ENCODE measurements at regions not wholly inside any gene's neighbourhood (a gene's known extent, or its start where the extent isn't known, plus 50 kb on each side); places are given as distances from the start of the nearest gene placed in this dataset.
A peak's percentile ranks its signal among the peaks of the same experiment; 100 is the strongest.

DNA sequence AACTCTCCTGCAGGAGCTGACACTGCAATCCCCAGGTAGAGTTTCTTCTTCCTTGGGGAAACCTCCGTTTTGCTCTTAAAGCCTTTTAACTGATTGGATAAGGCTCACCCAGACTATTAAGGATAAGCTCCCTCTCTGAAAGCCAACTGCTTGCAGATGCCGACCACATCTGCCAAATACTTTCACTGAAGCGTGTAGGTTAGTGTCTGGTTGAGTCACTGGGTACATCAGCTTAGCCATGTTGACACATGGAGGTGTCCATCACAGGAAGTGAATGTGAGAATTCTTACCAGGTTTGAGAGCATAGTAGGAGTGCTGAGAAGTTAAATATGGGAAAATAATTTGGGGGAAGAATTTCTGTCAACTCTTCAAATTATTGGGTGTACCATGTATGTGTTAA lies 202.0 kb downstream of the AJAP1 start:
- no peak overlapping the region for H3K27ac Mint-ChIP-seq
- H3K9me3 Mint-ChIP-seq, result peaks cover 0 to 4% (median 0%) of the 10 kb centered on the region in 5 donors
- Histone ChIP-seq H3K27me3 (ENCODE audit: insufficient read depth, low read length, poor library complexity, severe bottlenecking) (no peaks in the 10 kb centered on the region), H3K4me3 (ENCODE audit: low read length) (no peak overlapping the region), H3K27ac (ENCODE audit: low read depth, low read length) (no peak overlapping the region), H3K4me1 (ENCODE audit: insufficient read depth, low read length) (no peaks in the 10 kb centered on the region), H3K36me3 (ENCODE audit: insufficient read depth, low read length) (no peaks in the 10 kb centered on the region), H3K9me3 (ENCODE audit: low read length) (no peaks in the 10 kb centered on the region)
- H3K4me1 Mint-ChIP-seq, result no peaks in the 10 kb centered on the region
- no peak overlapping the region for H3K4me3 Mint-ChIP-seq
- CTCF ChIA-PET, result no interaction called here
- DNase-seq, result no peak
- no peaks in the 10 kb centered on the region for H3K36me3 Mint-ChIP-seq
- POLR2A ChIA-PET, result no interaction called here
- no peaks in the 10 kb centered on the region for H3K27me3 Mint-ChIP-seq

DNA sequence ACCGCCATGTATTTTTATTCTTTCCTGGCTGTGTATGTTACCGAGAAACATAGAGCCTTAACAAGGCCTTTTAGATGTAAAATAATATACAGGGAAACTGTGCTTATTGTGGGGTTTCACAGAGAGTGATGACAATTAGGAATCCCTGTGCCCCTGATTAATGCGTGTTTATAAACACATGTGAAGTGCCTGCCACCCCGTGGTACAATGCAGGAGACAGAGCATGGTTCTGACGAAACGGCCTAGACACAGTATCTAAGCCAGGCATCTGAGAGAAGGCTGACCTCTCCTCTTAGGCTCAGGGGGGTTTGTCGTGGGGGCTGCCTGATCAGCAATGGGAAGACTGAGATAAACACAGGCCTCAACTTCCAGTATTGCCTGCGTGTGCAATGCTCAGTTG lies 200.0 kb downstream of the AJAP1 start:
- H3K27ac ChIP-seq (ENCODE audit: low read depth, low read length), result no peak overlapping the region
- Mint-ChIP-seq H3K36me3 (no peaks in the 10 kb centered on the region), H3K27me3 (no peaks in the 10 kb centered on the region)

DNA sequence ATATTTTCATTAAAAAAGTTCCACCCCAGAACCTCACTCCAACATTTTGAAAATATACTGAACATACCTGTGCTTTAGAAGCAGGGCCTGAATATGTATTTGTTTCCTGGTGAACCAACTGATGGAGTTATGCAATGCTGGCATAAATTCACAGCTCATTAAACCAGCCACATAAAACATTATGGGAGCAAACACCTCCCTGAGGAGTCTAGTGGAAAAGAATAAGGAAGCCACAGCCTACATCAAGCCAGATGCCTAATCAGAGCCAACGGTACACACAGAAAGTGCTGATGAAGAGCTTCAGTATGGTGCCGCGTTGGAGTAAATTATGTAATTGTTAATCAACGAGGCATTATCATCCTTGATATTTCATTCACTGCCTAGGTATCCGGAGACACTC lies 199.5 kb downstream of the AJAP1 start:
- Histone ChIP-seq H3K4me1 (ENCODE audit: insufficient read depth, low read length) (no peaks in the 10 kb centered on the region), H3K36me3 (ENCODE audit: insufficient read depth, low read length) (no peaks in the 10 kb centered on the region), H3K4me3 (ENCODE audit: low read length) (no peak overlapping the region), H3K27me3 (ENCODE audit: insufficient read depth, low read length, poor library complexity, severe bottlenecking) (no peaks in the 10 kb centered on the region), H3K9me3 (ENCODE audit: low read length) (no peaks in the 10 kb centered on the region), H3K27ac (ENCODE audit: low read depth, low read length) (no peak overlapping the region)
- H3K4me3 Mint-ChIP-seq, result no peak overlapping the region
- POLR2A ChIA-PET, result no interaction called here
- H3K27me3 Mint-ChIP-seq, result no peaks in the 10 kb centered on the region
- H3K27ac Mint-ChIP-seq, result no peak overlapping the region
- H3K9me3 Mint-ChIP-seq, result peaks cover 0 to 6% (median 2%) of the 10 kb centered on the region in 5 donors
- no peaks in the 10 kb centered on the region for H3K36me3 Mint-ChIP-seq
- CTCF ChIA-PET, result no interaction called here
- no peaks in the 10 kb centered on the region for H3K4me1 Mint-ChIP-seq
- DNase-seq, result no peak

More for the DNA sequence above, 200.0 kb downstream of the AJAP1 start:
- Histone ChIP-seq H3K27me3 (ENCODE audit: insufficient read depth, low read length, poor library complexity, severe bottlenecking) (no peaks in the 10 kb centered on the region), H3K36me3 (ENCODE audit: insufficient read depth, low read length) (no peaks in the 10 kb centered on the region), H3K4me3 (ENCODE audit: low read length) (no peak overlapping the region), H3K9me3 (ENCODE audit: low read length) (no peaks in the 10 kb centered on the region), H3K4me1 (ENCODE audit: insufficient read depth, low read length) (no peaks in the 10 kb centered on the region)
- POLR2A ChIA-PET, result no interaction called here
- Mint-ChIP-seq H3K4me1 (no peaks in the 10 kb centered on the region), H3K27ac (peak overlapping the region in 1 of 8 donors; percentile 27), H3K9me3 (peaks cover 0 to 6% (median 0%) of the 10 kb centered on the region in 5 donors), H3K4me3 (no peak overlapping the region)
- CTCF ChIA-PET, result no interaction called here
- no peak for DNase-seq

DNA sequence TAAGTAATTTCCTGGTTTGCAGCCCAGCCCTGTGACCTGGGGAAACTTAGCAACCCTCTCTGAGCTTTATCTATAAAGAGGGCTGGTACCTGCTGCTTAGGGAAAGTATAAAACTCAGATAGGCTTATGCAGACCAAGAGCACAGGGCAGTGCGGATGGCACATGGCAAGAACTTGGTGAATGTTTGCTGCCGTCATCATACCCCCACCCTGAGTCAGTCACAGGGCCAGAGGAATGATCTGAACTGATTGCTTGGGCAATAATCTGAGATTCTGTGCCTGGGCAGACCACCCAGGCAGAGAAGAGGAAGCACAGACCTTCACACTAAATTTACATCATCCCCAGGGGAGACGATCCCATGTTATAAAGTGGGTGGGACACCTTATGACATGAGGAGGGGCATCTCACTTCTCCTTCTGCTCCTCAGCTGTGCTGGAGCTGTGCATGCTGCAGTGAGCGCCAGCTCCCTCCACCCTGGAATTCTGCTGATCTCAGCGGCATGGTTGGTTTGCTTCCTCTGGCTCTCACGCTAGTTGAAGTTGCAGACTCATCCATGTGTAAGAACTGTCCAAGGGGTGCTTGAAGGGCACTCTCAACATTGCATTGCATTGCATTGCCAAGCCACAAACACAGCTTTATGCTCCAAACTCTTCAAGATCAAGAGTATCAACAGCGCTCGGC lies 197.1 kb downstream of the AJAP1 start:
- Mint-ChIP-seq H3K4me3 (no peak overlapping the region), H3K9me3 (peaks cover 0 to 6% (median 2%) of the 10 kb centered on the region in 5 donors), H3K27me3 (peaks cover 4 to 6% of the 10 kb centered on the region in 2 donors), H3K27ac (no peak overlapping the region), H3K36me3 (no peaks in the 10 kb centered on the region), H3K4me1 (no peaks in the 10 kb centered on the region)
- no peaks in the 10 kb centered on the region for H3K27me3 ChIP-seq (ENCODE audit: insufficient read depth, low read length, poor library complexity, severe bottlenecking)
- H3K27ac ChIP-seq (ENCODE audit: low read depth, low read length), result no peak overlapping the region
- no peaks in the 10 kb centered on the region for H3K9me3 ChIP-seq (ENCODE audit: low read length)
- no peak for DNase-seq
- no peak overlapping the region for H3K4me3 ChIP-seq (ENCODE audit: low read length)
- H3K4me1 ChIP-seq (ENCODE audit: insufficient read depth, low read length), result no peaks in the 10 kb centered on the region
- ChIA-PET CTCF (no interaction called here), POLR2A (no interaction called here)
- no peaks in the 10 kb centered on the region for H3K36me3 ChIP-seq (ENCODE audit: insufficient read depth, low read length)

DNA sequence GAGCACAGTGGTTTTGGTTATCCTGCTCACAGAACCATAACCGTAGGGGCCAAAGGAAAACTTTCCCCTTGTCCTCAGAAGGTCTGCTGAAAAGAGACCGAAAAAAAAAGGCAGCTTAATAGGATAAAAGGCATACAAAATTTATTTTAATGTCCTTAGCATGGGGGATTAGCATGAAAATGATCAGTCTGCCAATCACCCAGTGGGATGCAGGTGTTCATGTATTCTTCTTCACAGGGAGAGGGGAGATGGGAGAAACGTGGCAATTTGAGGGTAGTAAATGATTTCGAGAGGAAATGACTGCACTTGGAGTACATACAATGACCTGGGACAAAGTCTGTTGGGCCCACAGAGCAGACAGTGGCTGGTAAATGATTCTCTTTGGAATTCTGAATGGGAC lies 194.0 kb downstream of the AJAP1 start:
- no peak for DNase-seq
- no peak overlapping the region for H3K4me3 Mint-ChIP-seq

DNA sequence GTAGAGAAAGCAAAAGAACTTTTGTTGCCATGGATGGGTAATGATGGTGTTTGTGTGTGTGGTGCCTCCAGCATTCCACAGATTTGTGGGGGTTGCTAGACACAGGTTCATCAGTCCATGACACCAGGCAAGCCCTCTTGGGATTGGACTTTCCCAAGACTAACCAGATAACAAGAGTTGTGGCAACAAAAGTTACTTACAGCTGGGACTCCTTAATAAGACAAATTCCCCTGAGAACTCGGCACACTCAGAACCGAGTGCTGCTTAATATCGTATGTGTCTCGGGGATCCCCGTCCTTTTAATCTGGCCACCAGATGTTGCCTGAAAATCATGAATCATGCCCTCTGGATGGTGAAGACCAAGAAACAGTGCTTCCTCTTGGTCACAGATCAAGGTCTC lies 193.3 kb downstream of the AJAP1 start:
- Histone ChIP-seq H3K27ac (ENCODE audit: low read depth, low read length) (no peak overlapping the region), H3K4me3 (ENCODE audit: low read length) (no peak overlapping the region), H3K36me3 (ENCODE audit: insufficient read depth, low read length) (no peaks in the 10 kb centered on the region), H3K4me1 (ENCODE audit: insufficient read depth, low read length) (no peaks in the 10 kb centered on the region), H3K9me3 (ENCODE audit: low read length) (no peaks in the 10 kb centered on the region), H3K27me3 (ENCODE audit: insufficient read depth, low read length, poor library complexity, severe bottlenecking) (no peaks in the 10 kb centered on the region)
- peaks cover 0 to 7% (median 2%) of the 10 kb centered on the region in 5 donors for H3K9me3 Mint-ChIP-seq
- H3K4me1 Mint-ChIP-seq, result no peaks in the 10 kb centered on the region
- no peaks in the 10 kb centered on the region for H3K36me3 Mint-ChIP-seq
- H3K27me3 Mint-ChIP-seq, result peaks cover 4 to 6% of the 10 kb centered on the region in 2 donors
- no peak overlapping the region for H3K27ac Mint-ChIP-seq
- no peak overlapping the region for H3K4me3 Mint-ChIP-seq
- ChIA-PET CTCF (no interaction called here), POLR2A (no interaction called here)
- DNase-seq, result no peak

More for the DNA sequence above, 194.0 kb downstream of the AJAP1 start:
- Mint-ChIP-seq H3K27ac (no peak overlapping the region), H3K36me3 (no peaks in the 10 kb centered on the region), H3K4me1 (no peaks in the 10 kb centered on the region), H3K27me3 (peaks cover 4 to 6% of the 10 kb centered on the region in 2 donors), H3K9me3 (peaks cover 0 to 7% (median 2%) of the 10 kb centered on the region in 5 donors)
- CTCF ChIA-PET, result no interaction called here
- Histone ChIP-seq H3K9me3 (ENCODE audit: low read length) (no peaks in the 10 kb centered on the region), H3K4me3 (ENCODE audit: low read length) (no peak overlapping the region), H3K27ac (ENCODE audit: low read depth, low read length) (no peak overlapping the region), H3K36me3 (ENCODE audit: insufficient read depth, low read length) (no peaks in the 10 kb centered on the region), H3K27me3 (ENCODE audit: insufficient read depth, low read length, poor library complexity, severe bottlenecking) (no peaks in the 10 kb centered on the region), H3K4me1 (ENCODE audit: insufficient read depth, low read length) (no peaks in the 10 kb centered on the region)
- POLR2A ChIA-PET, result no interaction called here
